Body of pancreas (tissue), 4 donors: ENCODE measurements at regions not wholly inside any gene's neighbourhood (a gene's known extent, or its start where the extent isn't known, plus 50 kb on each side); places are given as distances from the start of the nearest gene placed in this dataset.

Source experiments
- ATAC-seq: fragments of 150-250 bp; one replicate; pipeline ENCODE4 v1.9.1; 2016
- DNase-seq, 4 donors: peaks; one replicate each; pipeline ENCODE4 v3.0.0-alpha.2; 2019
- H3K27ac ChIP-seq, 4 donors: fragments of 200-600 bp; sonication (generic); 1 replicate in 3 of 4; 2 replicates in 1 of 4; pipeline versions ENCODE4 v1.5.1 to v1.6.1; 2016 to 2019; ENCODE audit warnings: mild to moderate bottlenecking in 1 of 4, mixed read lengths in 1 of 4, moderate library complexity in 1 of 4
- H3K27me3 ChIP-seq, 2 donors: fragments of 200-600 bp; sonication (generic); one replicate each; pipeline ENCODE4 v1.6.0; 2016; ENCODE audit warnings: mild to moderate bottlenecking in 1 of 2
- H3K36me3 ChIP-seq, 2 donors: fragments of 200-600 bp; sonication (generic); replicated peaks in 1 of 2; 2 replicates each; pipeline ENCODE4 v1.5.1; 2016; ENCODE audit warnings: low read depth in 2 of 2; ENCODE audit not compliant: insufficient read depth in 1 of 2
- H3K4me1 ChIP-seq: fragments of 200-600 bp; sonication (generic); one replicate; pipeline ENCODE4 v1.6.0; 2016
- H3K4me3 ChIP-seq, 2 donors: fragments of 200-600 bp; sonication (generic); 1 replicate in 1 of 2; 2 replicates in 1 of 2; pipeline ENCODE4 v1.5.1; 2016 to 2019
- H3K9me3 ChIP-seq, 3 donors: fragments of 200-600 bp; sonication (generic); 1 replicate in 2 of 3; 2 replicates in 1 of 3; pipeline ENCODE4 v1.5.1; 2016
- POLR2A ChIP-seq, 3 donors: fragments of 450-650 bp; IDR thresholded peaks; one replicate each; pipeline ENCODE4 v1.6.1; 2016; ENCODE audit warnings: antibody characterized with exemption in 3 of 3, mild to moderate bottlenecking in 2 of 3
- WGBS, 2 donors: methylation state at CpG; one replicate each; pipeline ENCODE4 v1.1.5; 2017; 5-methylcytosine and 5-hydroxymethylcytosine counted together
- intact Hi-C: fragments of 100-400 bp; cut with DNase I; formaldehyde crosslinking; loops from one replicate; pipeline ENCODE4 v1.15.1; 2023
- TF ChIP-seq, protein P1 (sequence below), 7 experiments: fragments of 450-650 bp in 4 of 7; fragments of 200-600 bp in 3 of 7; sonication (generic) in 3 of 7; IDR thresholded peaks; one replicate each; pipeline ENCODE4 v1.5.1; 2016 to 2019; ENCODE audit warnings: antibody characterized with exemption in 7 of 7

- no peak overlapping the region for H3K27ac ChIP-seq
- H3K4me1 ChIP-seq, result peaks cover 13% of the 10 kb centered on the region
- H3K27me3 ChIP-seq, result no peaks in the 10 kb centered on the region
- H3K9me3 ChIP-seq, result no peaks in the 10 kb centered on the region
- WGBS, 2 donors, result 59 to 64% methylated on average over 3 to 4 of the region's 4 CpGs
- peak; percentile 21 to 45 (median 40) for DNase-seq
- intact Hi-C loops, result no loop called here
- H3K4me3 ChIP-seq, result no peak overlapping the region
- H3K36me3 ChIP-seq, result no peaks in the 10 kb centered on the region
- TF ChIP-seq, protein P1, sequence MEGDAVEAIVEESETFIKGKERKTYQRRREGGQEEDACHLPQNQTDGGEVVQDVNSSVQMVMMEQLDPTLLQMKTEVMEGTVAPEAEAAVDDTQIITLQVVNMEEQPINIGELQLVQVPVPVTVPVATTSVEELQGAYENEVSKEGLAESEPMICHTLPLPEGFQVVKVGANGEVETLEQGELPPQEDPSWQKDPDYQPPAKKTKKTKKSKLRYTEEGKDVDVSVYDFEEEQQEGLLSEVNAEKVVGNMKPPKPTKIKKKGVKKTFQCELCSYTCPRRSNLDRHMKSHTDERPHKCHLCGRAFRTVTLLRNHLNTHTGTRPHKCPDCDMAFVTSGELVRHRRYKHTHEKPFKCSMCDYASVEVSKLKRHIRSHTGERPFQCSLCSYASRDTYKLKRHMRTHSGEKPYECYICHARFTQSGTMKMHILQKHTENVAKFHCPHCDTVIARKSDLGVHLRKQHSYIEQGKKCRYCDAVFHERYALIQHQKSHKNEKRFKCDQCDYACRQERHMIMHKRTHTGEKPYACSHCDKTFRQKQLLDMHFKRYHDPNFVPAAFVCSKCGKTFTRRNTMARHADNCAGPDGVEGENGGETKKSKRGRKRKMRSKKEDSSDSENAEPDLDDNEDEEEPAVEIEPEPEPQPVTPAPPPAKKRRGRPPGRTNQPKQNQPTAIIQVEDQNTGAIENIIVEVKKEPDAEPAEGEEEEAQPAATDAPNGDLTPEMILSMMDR (IDR thresholded peaks at IDR 0.05), result no peak
- TF ChIP-seq POLR2A (IDR thresholded peaks at IDR 0.05), result no peak
- ATAC-seq, result peak; percentile 18
These were observed 233.1 kb downstream of the PTPRU start for GRCh38 chr1:29469457-29469856.

GRCh38 chr1:29467989-29468900, 231.9 kb downstream of the PTPRU start:
- Histone ChIP-seq H3K27me3 (no peaks in the 10 kb centered on the region), H3K9me3 (no peaks in the 10 kb centered on the region), H3K27ac (no peak overlapping the region), H3K4me1 (peaks cover 13% of the 10 kb centered on the region), H3K4me3 (no peak overlapping the region), H3K36me3 (no peaks in the 10 kb centered on the region)
- no peak for ATAC-seq
- intact Hi-C loops, result no loop called here
- DNase-seq, result no peak
- no peak for TF ChIP-seq POLR2A (IDR thresholded peaks at IDR 0.05)
- TF ChIP-seq, protein P1 (IDR thresholded peaks at IDR 0.05), result no peak
- 64 to 71% methylated on average over 10 of the region's 10 CpGs for WGBS, 2 donors

- WGBS, 2 donors, result 69 to 76% methylated on average over 3 of the region's 3 CpGs
- no peaks in the 10 kb centered on the region for H3K9me3 ChIP-seq
- TF ChIP-seq POLR2A (IDR thresholded peaks at IDR 0.05), result no peak
- TF ChIP-seq, protein P1 (IDR thresholded peaks at IDR 0.05), result no peak
- intact Hi-C loops, result no loop called here
- ATAC-seq, result no peak
- H3K27ac ChIP-seq, result no peak overlapping the region
- H3K27me3 ChIP-seq, result no peaks in the 10 kb centered on the region
- no peaks in the 10 kb centered on the region for H3K36me3 ChIP-seq
- no peak overlapping the region for H3K4me3 ChIP-seq
- no peak for DNase-seq
- peaks cover under 1% of the 10 kb centered on the region for H3K4me1 ChIP-seq
These were observed 229.9 kb downstream of the PTPRU start for GRCh38 chr1:29466258-29466657.

DNA sequence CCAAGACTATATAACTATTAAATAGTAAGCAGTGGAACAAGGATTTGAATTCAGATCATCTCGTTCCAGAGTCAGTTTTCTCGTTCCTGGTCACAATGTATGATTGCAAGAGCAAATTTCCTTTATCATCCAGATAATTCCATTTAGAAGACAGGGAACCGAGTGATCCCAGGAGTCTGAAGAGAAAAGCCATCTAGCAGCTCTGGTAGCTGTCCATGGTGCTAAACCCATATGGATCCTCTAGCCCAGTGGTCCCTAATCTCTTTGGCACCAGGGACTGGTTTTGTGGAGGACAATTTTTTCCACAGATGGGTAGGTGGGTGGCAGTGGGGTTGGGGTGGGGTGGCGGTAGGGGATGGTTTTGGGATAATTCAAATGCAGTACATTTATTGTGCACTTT, 229.4 kb downstream of the PTPRU start:
- Histone ChIP-seq H3K4me1 (no peaks in the 10 kb centered on the region), H3K27me3 (no peaks in the 10 kb centered on the region), H3K4me3 (no peak overlapping the region), H3K9me3 (no peaks in the 10 kb centered on the region), H3K27ac (no peak overlapping the region), H3K36me3 (no peaks in the 10 kb centered on the region)
- DNase-seq (no peak), ATAC-seq (no peak)
- 67 to 76% methylated on average over 4 of the region's 4 CpGs for WGBS, 2 donors
- TF ChIP-seq, protein P1 (IDR thresholded peaks at IDR 0.05), result no peak
- TF ChIP-seq POLR2A (IDR thresholded peaks at IDR 0.05), result no peak
- intact Hi-C loops, result no loop called here

GRCh38 chr1:29462096-29462495, 225.8 kb downstream of the PTPRU start:
- DNase-seq, result no peak
- intact Hi-C loops, result no loop called here
- H3K4me3 ChIP-seq, result no peak overlapping the region

More at GRCh38 chr1:29462096-29462495, 225.8 kb downstream of the PTPRU start:
- no peaks in the 10 kb centered on the region for H3K36me3 ChIP-seq
- H3K27me3 ChIP-seq, result no peaks in the 10 kb centered on the region
- TF ChIP-seq, protein P1 (IDR thresholded peaks at IDR 0.05), result no peak
- TF ChIP-seq POLR2A (IDR thresholded peaks at IDR 0.05), result no peak
- no peak overlapping the region for H3K27ac ChIP-seq
- H3K9me3 ChIP-seq, result no peaks in the 10 kb centered on the region
- ATAC-seq, result no peak
- no peaks in the 10 kb centered on the region for H3K4me1 ChIP-seq
- 66 to 85% methylated on average over 6 of the region's 7 CpGs for WGBS, 2 donors
